ENCODE measurements at regions not wholly inside any gene's neighbourhood (a gene's known extent, or its start where the extent isn't known, plus 50 kb on each side); places are given as distances from the start of the nearest gene placed in this dataset.

- TF ChIP-seq CTCF (IDR thresholded peaks at IDR 0.05) = no peak
- TF ChIP-seq RELA (CRISPR knock-in tag; IDR thresholded peaks at IDR 0.05; ENCODE audit: borderline replicate concordance) = no peak
- no peak for TF ChIP-seq ZNF317 (CRISPR knock-in tag; IDR thresholded peaks at IDR 0.05; ENCODE audit: borderline replicate concordance, low read depth)
- TF ChIP-seq TEAD4 (CRISPR knock-in tag; IDR thresholded peaks at IDR 0.05) = no peak
- TF ChIP-seq NFYB (CRISPR knock-in tag; conservative IDR thresholded peaks at IDR 0.05; ENCODE audit: low read depth) = no peak
- TF ChIP-seq CBFB (CRISPR knock-in tag; IDR thresholded peaks at IDR 0.05; ENCODE audit: low read depth) = no peak
- TF ChIP-seq TCF7 (CRISPR knock-in tag; IDR thresholded peaks at IDR 0.05; ENCODE audit: low read depth) = no peak
Observed at GRCh38 chr2:204407204-204408014, 137.9 kb upstream of the PARD3B start.
